ENCODE measurements at regions not wholly inside any gene's neighbourhood (a gene's known extent, or its start where the extent isn't known, plus 50 kb on each side); places are given as distances from the start of the nearest gene placed in this dataset.

GRCh38 chr2:167817422-167817821 is 430.0 kb downstream of the STK39 start:
- POLR2A ChIA-PET = no interaction called here
- WGBS (ENCODE audit: insufficient coverage) = 33% methylated on average over 1 of the region's 1 CpG
- peaks cover 10% of the 10 kb centered on the region for H3K27me3 Mint-ChIP-seq

DNA sequence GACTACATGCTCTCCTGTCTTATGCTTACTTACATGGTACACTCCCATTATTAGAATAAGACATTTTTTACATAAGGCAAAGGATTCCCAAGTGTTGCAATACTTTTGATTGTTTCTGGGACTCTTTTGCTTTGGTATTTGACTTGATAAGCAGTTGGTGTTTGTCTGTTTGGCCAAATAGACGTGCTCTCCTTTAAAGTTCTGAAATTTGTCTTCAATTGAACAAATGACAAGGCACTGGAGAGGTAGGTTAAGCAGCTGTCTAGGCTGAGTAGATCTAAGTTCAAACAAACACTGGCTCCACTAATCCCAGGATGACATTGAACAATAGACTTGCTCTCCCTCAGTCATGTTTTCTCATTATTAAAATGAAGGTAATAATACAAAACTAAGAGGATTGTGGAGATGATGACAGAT is 430.5 kb downstream of the STK39 start:
- ChIA-PET CTCF (no interaction called here), POLR2A (no interaction called here)
- Histone ChIP-seq H4K20me1 (ENCODE audit: control insufficient read depth, insufficient read depth, low read length, poor library complexity, severe bottlenecking) (no peaks in the 10 kb centered on the region), H3K36me3 (replicated peaks in 1 of 2; ENCODE audit: control extremely low read depth in 1 of 2, control insufficient read depth in 1 of 2, extremely low read depth in 1 of 2, insufficient read depth in 2 of 2, low read length in 1 of 2) (no peaks in the 10 kb centered on the region), H3K27me3 (replicated peaks in 1 of 4; ENCODE audit: control extremely low read depth in 1 of 4, control insufficient read depth in 3 of 4, insufficient read depth in 4 of 4, low read length in 3 of 4) (no peaks in the 10 kb centered on the region), H2AFZ (ENCODE audit: insufficient read depth, low read depth, low read length, poor library complexity, severe bottlenecking) (no peak overlapping the region), H3K9ac (ENCODE audit: low read length) (no peak overlapping the region), H3K27ac (ENCODE audit: low read length in 2 of 2) (no peak overlapping the region), H3K4me1 (ENCODE audit: control insufficient read depth in 2 of 2, insufficient read depth in 2 of 2, low read length in 2 of 2) (no peaks in the 10 kb centered on the region), H3K9me3 (ENCODE audit: control extremely low read depth in 1 of 3, control insufficient read depth in 2 of 3, insufficient read depth in 1 of 3, low read length in 2 of 3) (no peaks in the 10 kb centered on the region), H3K4me2 (replicated peaks; ENCODE audit: low read depth, low read length, poor library complexity, severe bottlenecking) (no peak overlapping the region), H3K4me3 (ENCODE audit: control extremely low read depth in 1 of 5, extremely low read depth in 1 of 5, insufficient read depth in 1 of 5, low read depth in 2 of 5, low read length in 4 of 5) (no peak overlapping the region), H3K79me2 (ENCODE audit: control insufficient read depth, insufficient read depth, low read length) (no peaks in the 10 kb centered on the region)
- no peak overlapping the region for H3K4me3 Mint-ChIP-seq
- intact Hi-C loops (cut with micrococcal nuclease) = no loop called here
- ATAC-seq (ENCODE audit: low read depth) = no peak
- H3K27ac Mint-ChIP-seq = no peak overlapping the region
- TF ChIP-seq CTCF (IDR thresholded peaks at IDR 0.05) (no peak), EZH2 (IDR thresholded peaks at IDR 0.05; ENCODE audit: borderline replicate concordance, insufficient read depth, low read depth, low read length, poor library complexity, severe bottlenecking) (no peak)
- H3K9me3 Mint-ChIP-seq (ENCODE audit: insufficient read depth) = peaks cover 2% of the 10 kb centered on the region
- no CpG with 5 or more reads among the region's 1 CpG for WGBS (ENCODE audit: insufficient coverage)
- DNase-seq = no peak
- no peaks in the 10 kb centered on the region for H3K4me1 Mint-ChIP-seq
- H3K27me3 Mint-ChIP-seq = peaks cover 9% of the 10 kb centered on the region

More at GRCh38 chr2:167817422-167817821, 430.0 kb downstream of the STK39 start:
- DNase-seq (no peak), ATAC-seq (ENCODE audit: low read depth) (no peak)
- Histone ChIP-seq H2AFZ (ENCODE audit: insufficient read depth, low read depth, low read length, poor library complexity, severe bottlenecking) (no peak overlapping the region), H3K4me3 (ENCODE audit: control extremely low read depth in 1 of 5, extremely low read depth in 1 of 5, insufficient read depth in 1 of 5, low read depth in 2 of 5, low read length in 4 of 5) (no peak overlapping the region), H3K79me2 (ENCODE audit: control insufficient read depth, insufficient read depth, low read length) (no peaks in the 10 kb centered on the region), H3K27me3 (replicated peaks in 1 of 4; ENCODE audit: control extremely low read depth in 1 of 4, control insufficient read depth in 3 of 4, insufficient read depth in 4 of 4, low read length in 3 of 4) (no peaks in the 10 kb centered on the region), H4K20me1 (ENCODE audit: control insufficient read depth, insufficient read depth, low read length, poor library complexity, severe bottlenecking) (no peaks in the 10 kb centered on the region), H3K36me3 (replicated peaks in 1 of 2; ENCODE audit: control extremely low read depth in 1 of 2, control insufficient read depth in 1 of 2, extremely low read depth in 1 of 2, insufficient read depth in 2 of 2, low read length in 1 of 2) (no peaks in the 10 kb centered on the region), H3K4me2 (replicated peaks; ENCODE audit: low read depth, low read length, poor library complexity, severe bottlenecking) (no peak overlapping the region), H3K9ac (ENCODE audit: low read length) (no peak overlapping the region), H3K4me1 (ENCODE audit: control insufficient read depth in 2 of 2, insufficient read depth in 2 of 2, low read length in 2 of 2) (no peaks in the 10 kb centered on the region), H3K9me3 (ENCODE audit: control extremely low read depth in 1 of 3, control insufficient read depth in 2 of 3, insufficient read depth in 1 of 3, low read length in 2 of 3) (no peaks in the 10 kb centered on the region), H3K27ac (ENCODE audit: low read length in 2 of 2) (no peak overlapping the region)
- Mint-ChIP-seq H3K4me1 (no peaks in the 10 kb centered on the region), H3K27ac (no peak overlapping the region), H3K9me3 (ENCODE audit: insufficient read depth) (peaks cover 2% of the 10 kb centered on the region), H3K4me3 (no peak overlapping the region)
- CTCF ChIA-PET = no interaction called here
- intact Hi-C loops (cut with micrococcal nuclease) = no loop called here
- TF ChIP-seq EZH2 (IDR thresholded peaks at IDR 0.05; ENCODE audit: borderline replicate concordance, insufficient read depth, low read depth, low read length, poor library complexity, severe bottlenecking) = no peak
- TF ChIP-seq CTCF (IDR thresholded peaks at IDR 0.05) = no peak
